Natural killer cell (primary cell): ENCODE measurements at regions not wholly inside any gene's neighbourhood (a gene's known extent, or its start where the extent isn't known, plus 50 kb on each side); places are given as distances from the start of the nearest gene placed in this dataset.

Experiments
- ATAC-seq, 3 donors: fragments of 150-1000 bp in 2 of 3; fragments of 200-7000 bp in 1 of 3; cut with Tn5 transposase; 1 replicate in 1 of 3; 2 replicates in 2 of 3; pipeline ENCODE4 v1.10.0; 2021; ENCODE audit warnings: mild to moderate bottlenecking in 2 of 3, moderate library complexity in 2 of 3
- DNase-seq, 2 donors: peaks; one replicate each; pipeline versions ENCODE4 v3.0.0 to v3.0.0-alpha.2; 2013 to 2021; ENCODE audit warnings: mixed read lengths in 1 of 2
- H3K27ac ChIP-seq: one replicate; pipeline ENCODE4 v1.5.1; 2013; ENCODE audit warnings: mild to moderate bottlenecking, low read length
- H3K27me3 ChIP-seq: one replicate; pipeline ENCODE4 v1.6.1; 2013; ENCODE audit warnings: low read length; ENCODE audit not compliant: control insufficient read depth, insufficient read depth
- H3K36me3 ChIP-seq: one replicate; pipeline ENCODE4 v1.6.1; 2013; ENCODE audit warnings: low read length; ENCODE audit not compliant: control insufficient read depth, insufficient read depth
- H3K4me1 ChIP-seq: one replicate; pipeline ENCODE4 v1.6.1; 2013; ENCODE audit warnings: low read length; ENCODE audit not compliant: control insufficient read depth, insufficient read depth
- H3K4me3 ChIP-seq: one replicate; pipeline ENCODE4 v1.5.1; 2013; ENCODE audit warnings: low read length
- H3K9me3 ChIP-seq: one replicate; pipeline ENCODE4 v1.6.1; 2013; ENCODE audit warnings: low read length; ENCODE audit not compliant: control insufficient read depth, insufficient read depth
- H3K27ac Mint-ChIP-seq, 2 donors: one replicate each; pipeline ENCODE4 v1.8.0; 2022; ENCODE audit warnings: mild to moderate bottlenecking in 2 of 2, mixed read lengths in 2 of 2, moderate library complexity in 1 of 2
- H3K27me3 Mint-ChIP-seq, 2 donors: one replicate each; pipeline ENCODE4 v1.8.0; 2022; ENCODE audit warnings: low read depth in 2 of 2, mixed read lengths in 2 of 2
- H3K36me3 Mint-ChIP-seq: one replicate; pipeline ENCODE4 v1.8.0; 2022; ENCODE audit warnings: mixed read lengths
- H3K4me1 Mint-ChIP-seq, 2 donors: one replicate each; pipeline ENCODE4 v1.8.0; 2022; ENCODE audit warnings: mixed read lengths in 2 of 2
- H3K4me3 Mint-ChIP-seq: one replicate; pipeline ENCODE4 v1.8.0; 2022; ENCODE audit warnings: mild to moderate bottlenecking, moderate library complexity, mixed read lengths
- H3K9me3 Mint-ChIP-seq, 2 donors: one replicate each; pipeline ENCODE4 v1.8.0; 2022; ENCODE audit warnings: mixed read lengths in 2 of 2
- WGBS: methylation state at CpG from one replicate; pipeline ENCODE4 v1.1.7; 2013; ENCODE audit warnings: missing lambda C conversion rate; ENCODE audit not compliant: insufficient coverage; 5-methylcytosine and 5-hydroxymethylcytosine counted together
- intact Hi-C: fragments of 100-400 bp; cut with micrococcal nuclease; formaldehyde crosslinking; loops from one replicate; pipeline ENCODE4 v1.14.2; 2022
- TF ChIP-seq, protein P1 (sequence below): fragments of 200-600 bp; IDR thresholded peaks from one replicate; pipeline ENCODE4 v1.8.0; 2022; ENCODE audit warnings: antibody characterized with exemption

DNA sequence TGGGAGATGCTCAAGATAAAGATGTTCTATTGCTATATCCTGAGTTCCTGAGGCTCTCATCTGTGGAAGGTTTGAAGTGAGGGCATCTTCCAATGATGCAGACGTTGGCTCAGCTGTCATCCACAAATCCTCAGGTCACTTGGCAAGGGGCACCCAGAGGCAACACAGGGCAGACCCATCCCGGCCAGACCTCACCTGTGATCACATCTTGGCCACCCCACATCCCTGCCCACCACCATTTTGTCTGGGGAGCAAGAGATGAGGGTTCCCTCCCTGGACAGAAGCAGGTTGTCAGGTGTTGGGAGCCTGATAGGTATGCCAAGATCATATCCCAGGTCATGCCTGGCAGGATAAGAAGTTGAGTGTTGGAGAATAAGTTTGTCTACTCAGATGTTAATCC lies 918.2 kb upstream of the ZNF722 start:
- 23% methylated on average over 2 of the region's 2 CpGs for WGBS
- Mint-ChIP-seq H3K36me3 (peaks cover 7% of the 10 kb centered on the region), H3K9me3 (peaks cover 2 to 7% of the 10 kb centered on the region in 2 donors)

DNA sequence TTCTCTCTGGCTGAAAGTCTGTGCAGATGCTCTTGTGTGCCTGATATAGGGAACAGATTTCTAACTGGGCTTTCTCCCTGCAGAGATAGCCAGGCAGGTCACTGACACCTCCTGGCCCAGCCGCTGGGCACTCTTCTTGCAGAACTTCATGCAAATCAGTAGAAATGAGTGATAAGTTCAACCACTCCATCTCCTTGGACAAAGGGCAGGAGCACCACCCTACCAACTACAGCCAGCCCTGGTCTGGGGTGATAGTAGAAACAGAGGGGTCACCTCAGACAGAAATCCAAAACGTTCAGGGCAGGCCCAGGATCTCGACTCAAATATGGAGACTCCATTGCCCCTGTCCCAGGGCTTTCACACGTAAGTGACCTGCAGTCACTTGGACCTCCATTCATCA lies 917.8 kb upstream of the ZNF722 start:
- Mint-ChIP-seq H3K27ac (no peak overlapping the region), H3K9me3 (peaks cover 2 to 7% of the 10 kb centered on the region in 2 donors), H3K27me3 (no peaks in the 10 kb centered on the region), H3K4me3 (no peak overlapping the region), H3K36me3 (peaks cover 7% of the 10 kb centered on the region), H3K4me1 (no peaks in the 10 kb centered on the region)
- Histone ChIP-seq H3K4me3 (no peak overlapping the region), H3K36me3 (no peaks in the 10 kb centered on the region), H3K4me1 (no peaks in the 10 kb centered on the region), H3K27me3 (no peaks in the 10 kb centered on the region), H3K27ac (no peak overlapping the region), H3K9me3 (peaks cover 51% of the 10 kb centered on the region)
- intact Hi-C loops: no loop called here
- WGBS: 36% methylated on average over 3 of the region's 4 CpGs
- DNase-seq (no peak), ATAC-seq (no peak)
- TF ChIP-seq, protein P1, sequence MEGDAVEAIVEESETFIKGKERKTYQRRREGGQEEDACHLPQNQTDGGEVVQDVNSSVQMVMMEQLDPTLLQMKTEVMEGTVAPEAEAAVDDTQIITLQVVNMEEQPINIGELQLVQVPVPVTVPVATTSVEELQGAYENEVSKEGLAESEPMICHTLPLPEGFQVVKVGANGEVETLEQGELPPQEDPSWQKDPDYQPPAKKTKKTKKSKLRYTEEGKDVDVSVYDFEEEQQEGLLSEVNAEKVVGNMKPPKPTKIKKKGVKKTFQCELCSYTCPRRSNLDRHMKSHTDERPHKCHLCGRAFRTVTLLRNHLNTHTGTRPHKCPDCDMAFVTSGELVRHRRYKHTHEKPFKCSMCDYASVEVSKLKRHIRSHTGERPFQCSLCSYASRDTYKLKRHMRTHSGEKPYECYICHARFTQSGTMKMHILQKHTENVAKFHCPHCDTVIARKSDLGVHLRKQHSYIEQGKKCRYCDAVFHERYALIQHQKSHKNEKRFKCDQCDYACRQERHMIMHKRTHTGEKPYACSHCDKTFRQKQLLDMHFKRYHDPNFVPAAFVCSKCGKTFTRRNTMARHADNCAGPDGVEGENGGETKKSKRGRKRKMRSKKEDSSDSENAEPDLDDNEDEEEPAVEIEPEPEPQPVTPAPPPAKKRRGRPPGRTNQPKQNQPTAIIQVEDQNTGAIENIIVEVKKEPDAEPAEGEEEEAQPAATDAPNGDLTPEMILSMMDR: no peak

More for the DNA sequence above, 918.2 kb upstream of the ZNF722 start:
- intact Hi-C loops: no loop called here
- Histone ChIP-seq H3K4me3 (no peak overlapping the region), H3K36me3 (no peaks in the 10 kb centered on the region), H3K27ac (no peak overlapping the region), H3K4me1 (no peaks in the 10 kb centered on the region), H3K27me3 (no peaks in the 10 kb centered on the region), H3K9me3 (peaks cover 51% of the 10 kb centered on the region)
- no peak for DNase-seq
- H3K27me3 Mint-ChIP-seq: no peaks in the 10 kb centered on the region
- H3K4me3 Mint-ChIP-seq: no peak overlapping the region
- H3K4me1 Mint-ChIP-seq: no peaks in the 10 kb centered on the region
- TF ChIP-seq, protein P1: no peak
- no peak overlapping the region for H3K27ac Mint-ChIP-seq
- no peak for ATAC-seq

DNA sequence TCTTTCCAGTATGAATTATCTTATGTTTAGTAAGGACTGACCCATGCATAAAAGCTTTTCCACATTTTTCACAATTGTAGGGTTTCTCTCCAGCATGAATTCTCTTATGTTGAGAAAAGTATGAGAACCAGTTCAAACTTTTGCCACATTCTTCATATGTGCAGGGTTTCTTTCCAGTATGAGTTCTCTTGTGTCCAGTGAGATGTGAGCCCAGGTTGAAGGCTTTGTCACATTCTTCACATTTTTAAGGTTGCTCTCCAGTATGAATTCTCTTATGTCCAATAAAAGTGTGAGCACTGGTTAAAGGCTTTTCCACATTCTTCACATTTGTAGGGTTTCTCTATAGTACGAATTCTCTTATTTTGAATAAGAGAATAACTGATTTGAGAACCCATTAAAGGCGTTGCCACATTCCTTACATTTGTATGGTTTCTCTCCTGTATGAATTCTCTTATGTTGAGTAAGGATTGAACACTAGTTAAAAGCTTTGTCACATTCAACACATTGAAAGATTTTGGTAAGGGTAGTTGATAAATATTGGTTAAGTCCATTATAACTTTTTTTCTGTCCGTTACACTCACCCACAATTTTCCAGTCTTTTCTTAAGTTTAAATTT lies 911.0 kb upstream of the ZNF722 start:
- peaks cover 18 to 27% of the 10 kb centered on the region in 2 donors for H3K9me3 Mint-ChIP-seq
- no peak overlapping the region for H3K4me3 Mint-ChIP-seq
- H3K36me3 Mint-ChIP-seq: peaks cover 47% of the 10 kb centered on the region
- ATAC-seq (no peak), DNase-seq (no peak)
- H3K4me1 Mint-ChIP-seq: no peaks in the 10 kb centered on the region
- peaks cover 15% of the 10 kb centered on the region for H3K9me3 ChIP-seq
- H3K27ac Mint-ChIP-seq: no peak overlapping the region
- H3K36me3 ChIP-seq: no peaks in the 10 kb centered on the region
- TF ChIP-seq, protein P1: no peak
- H3K4me3 ChIP-seq: no peak overlapping the region
- H3K4me1 ChIP-seq: no peaks in the 10 kb centered on the region
- intact Hi-C loops: no loop called here
- no CpG with 5 or more reads among the region's 3 CpGs for WGBS
- no peaks in the 10 kb centered on the region for H3K27me3 Mint-ChIP-seq
- H3K27ac ChIP-seq: no peak overlapping the region
- no peaks in the 10 kb centered on the region for H3K27me3 ChIP-seq

DNA sequence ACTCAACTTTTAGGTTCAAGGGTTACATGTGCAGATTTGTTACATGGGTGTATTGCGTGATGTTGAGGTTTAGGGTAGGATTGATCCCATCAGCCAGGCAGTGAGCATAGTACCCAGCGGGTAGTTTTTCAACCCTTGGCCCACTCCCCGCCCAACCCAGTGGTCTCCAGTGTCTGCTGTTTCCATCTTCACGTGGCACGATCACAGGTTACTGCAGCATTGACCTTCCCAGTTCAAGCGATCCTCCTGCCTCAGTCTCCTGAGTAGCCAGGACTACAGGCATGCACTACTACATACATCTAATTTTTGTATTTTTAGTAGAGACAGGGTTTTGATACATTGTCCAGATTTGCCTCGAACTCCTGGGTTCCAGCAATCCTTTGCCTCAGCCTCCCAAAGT lies 905.7 kb upstream of the ZNF722 start:
- DNase-seq: no peak
- Mint-ChIP-seq H3K27me3 (no peaks in the 10 kb centered on the region), H3K4me1 (no peaks in the 10 kb centered on the region), H3K27ac (no peak overlapping the region), H3K36me3 (peaks cover 31% of the 10 kb centered on the region), H3K4me3 (no peak overlapping the region), H3K9me3 (peaks cover 9 to 15% of the 10 kb centered on the region in 2 donors)
- Histone ChIP-seq H3K36me3 (no peaks in the 10 kb centered on the region), H3K4me1 (no peaks in the 10 kb centered on the region), H3K27me3 (no peaks in the 10 kb centered on the region), H3K4me3 (no peak overlapping the region), H3K9me3 (peaks cover 19% of the 10 kb centered on the region), H3K27ac (no peak overlapping the region)
- 71% methylated on average over 7 of the region's 7 CpGs for WGBS
- TF ChIP-seq, protein P1: no peak
- intact Hi-C loops: no loop called here
- no peak for ATAC-seq
